Stimulated activated CD8-positive, alpha-beta memory T cell treated with anti-CD3 and anti-CD28 coated beads, Interleukin-15, amount 100 ng/mL, for 24 hours (primary cell): ENCODE measurements at regions not wholly inside any gene's neighbourhood (a gene's known extent, or its start where the extent isn't known, plus 50 kb on each side); places are given as distances from the start of the nearest gene placed in this dataset.
"Not testable (repeated sequence)": the region's sequence is repeated elsewhere in the genome, so short reads cannot be mapped to it uniquely, and the experiment has no call there.

Source experiments
- DNase-seq: peaks from one replicate; pipeline ENCODE4 v3.0.0-alpha.2; 2020; ENCODE audit warnings: low read depth

DNA sequence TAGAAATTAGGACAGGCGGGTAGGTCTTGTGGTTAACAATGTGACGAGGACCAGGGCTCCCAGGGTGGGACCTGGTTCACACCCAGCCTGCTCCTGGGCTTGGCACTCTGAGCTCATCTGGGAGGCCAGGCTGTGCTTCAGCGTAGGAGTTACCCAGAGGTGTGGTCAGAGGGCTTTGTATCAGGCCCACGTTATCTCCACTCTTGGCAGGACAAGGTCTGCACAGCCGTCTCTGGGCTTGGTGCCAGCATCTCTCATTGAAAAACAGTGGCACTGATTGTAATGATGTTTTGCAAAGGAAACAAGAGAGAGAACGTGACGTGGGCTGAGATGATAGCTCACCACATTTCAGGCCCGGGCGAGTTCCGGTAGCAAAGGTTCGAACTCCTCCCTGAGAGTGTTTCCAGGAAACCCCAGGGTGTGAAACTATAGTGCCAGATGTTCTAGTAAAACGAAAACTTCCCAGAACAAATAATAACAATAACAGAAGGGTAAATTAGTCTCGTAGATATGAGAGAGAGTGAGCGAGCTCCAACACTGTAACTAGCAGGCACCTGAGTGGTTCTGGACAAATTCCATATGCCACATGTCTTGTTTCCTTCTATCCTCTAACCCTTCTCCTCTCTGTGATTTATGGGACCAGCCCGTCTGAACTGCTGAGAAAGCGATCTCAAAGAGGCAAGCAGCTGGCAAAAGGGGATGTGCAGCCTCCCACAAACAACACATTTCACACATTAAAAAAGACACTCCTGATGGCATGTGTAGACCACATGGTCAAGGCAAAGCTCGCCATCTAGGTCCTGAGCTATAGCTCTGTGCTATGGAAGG is 227.3 kb downstream of the KTN1 start:
- DNase-seq = peak; percentile 10

DNA sequence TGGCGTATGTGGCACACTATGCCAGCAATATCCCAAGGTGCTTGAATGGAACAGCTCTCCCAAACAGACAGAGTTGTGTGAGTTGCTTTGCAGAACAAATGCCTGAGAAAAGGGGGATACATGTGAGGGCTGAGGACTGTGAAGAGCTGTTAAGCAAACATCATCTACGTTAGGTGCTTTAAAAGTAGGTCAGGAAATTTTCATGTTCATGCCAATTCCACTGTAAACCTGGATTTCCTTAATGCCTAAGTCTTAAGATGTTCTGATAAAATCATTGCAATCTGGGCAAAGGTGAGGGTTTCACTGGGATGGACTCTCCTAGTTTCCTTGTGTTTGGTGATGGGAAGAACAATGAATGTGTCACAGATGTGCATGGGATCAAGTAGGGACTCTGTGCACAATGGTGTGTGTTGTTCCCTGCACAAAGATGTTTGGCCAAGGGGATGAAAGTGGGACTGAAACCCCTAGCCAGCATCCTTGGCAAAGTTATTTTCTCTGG is 227.9 kb downstream of the KTN1 start:
- DNase-seq = no peak

DNA sequence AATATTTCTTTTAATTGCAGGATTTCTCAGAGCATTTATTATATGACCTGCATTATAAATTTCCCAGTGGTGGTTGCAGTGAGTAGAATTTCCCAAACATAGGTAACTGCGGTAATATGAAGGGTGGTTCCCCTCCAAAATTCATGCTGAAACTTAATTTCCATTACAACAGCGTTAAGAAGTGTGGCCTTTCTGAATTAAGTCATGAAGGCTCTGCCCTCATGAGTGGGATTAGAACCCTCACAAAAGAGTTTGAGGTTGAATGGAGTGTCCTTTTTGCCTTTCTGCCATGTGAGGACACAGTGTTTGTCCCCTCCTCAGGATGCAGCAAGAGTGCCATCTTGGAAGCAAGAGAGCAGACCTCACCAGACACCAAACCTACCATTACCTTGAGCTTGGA is 233.6 kb downstream of the KTN1 start:
- no peak for DNase-seq

DNA sequence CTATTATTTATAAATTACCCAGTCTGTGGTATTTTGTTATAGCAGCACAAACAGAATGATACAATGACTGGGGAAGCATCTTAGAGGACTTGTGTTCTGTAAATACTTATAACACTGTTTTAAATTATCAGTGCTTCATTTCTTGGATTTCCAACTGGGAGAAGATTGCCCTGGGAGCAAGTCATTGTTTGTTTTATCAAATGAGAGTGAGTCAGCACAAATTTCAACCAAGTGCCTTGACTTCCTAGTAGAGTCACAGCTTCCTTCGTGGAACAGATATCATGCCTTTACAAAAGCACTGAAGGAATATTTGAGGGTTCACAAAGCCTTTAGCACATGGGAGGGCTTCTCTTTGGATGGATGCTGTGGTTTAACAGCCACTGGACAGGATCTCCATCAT is 234.1 kb downstream of the KTN1 start:
- DNase-seq = no peak

DNA sequence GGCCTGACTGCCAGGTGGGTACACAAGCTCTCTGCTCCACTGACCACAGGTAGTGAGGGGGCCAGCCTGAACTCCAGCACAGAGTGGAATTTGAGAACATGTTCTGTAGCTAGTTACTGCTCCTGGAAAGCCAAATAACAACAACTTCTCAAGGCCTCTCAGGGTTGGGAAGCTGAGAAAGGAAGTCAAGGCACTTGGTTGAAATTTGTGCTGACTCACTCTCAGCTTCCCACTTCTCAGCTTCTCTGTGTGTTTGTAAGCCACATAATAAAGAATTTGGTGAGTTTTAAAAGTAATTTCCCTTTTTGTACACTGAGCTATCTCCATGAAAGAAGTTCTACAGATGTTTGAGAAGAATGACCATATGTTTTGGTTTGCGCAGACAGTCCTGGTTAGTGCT is 234.9 kb downstream of the KTN1 start:
- no peak for DNase-seq

DNA sequence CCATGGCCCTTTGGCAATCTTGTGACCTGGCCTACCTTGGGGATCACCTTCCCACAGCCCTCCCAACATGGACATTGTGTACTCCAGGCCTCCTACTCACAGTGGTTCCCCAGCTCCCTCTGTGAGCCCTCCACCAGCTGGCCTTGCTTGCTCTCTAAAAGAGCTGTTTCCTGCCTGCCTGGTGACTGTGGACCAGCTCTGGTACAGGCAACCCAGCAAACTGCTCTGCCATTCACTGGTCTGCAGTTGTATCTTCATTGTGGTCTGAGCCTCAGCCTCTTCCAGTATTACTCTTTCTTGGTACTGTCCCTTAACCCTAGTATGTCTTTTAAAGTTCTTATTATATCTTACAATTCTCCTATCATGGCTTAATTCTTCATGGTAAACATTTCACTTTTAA is 236.2 kb downstream of the KTN1 start:
- DNase-seq = no peak

DNA sequence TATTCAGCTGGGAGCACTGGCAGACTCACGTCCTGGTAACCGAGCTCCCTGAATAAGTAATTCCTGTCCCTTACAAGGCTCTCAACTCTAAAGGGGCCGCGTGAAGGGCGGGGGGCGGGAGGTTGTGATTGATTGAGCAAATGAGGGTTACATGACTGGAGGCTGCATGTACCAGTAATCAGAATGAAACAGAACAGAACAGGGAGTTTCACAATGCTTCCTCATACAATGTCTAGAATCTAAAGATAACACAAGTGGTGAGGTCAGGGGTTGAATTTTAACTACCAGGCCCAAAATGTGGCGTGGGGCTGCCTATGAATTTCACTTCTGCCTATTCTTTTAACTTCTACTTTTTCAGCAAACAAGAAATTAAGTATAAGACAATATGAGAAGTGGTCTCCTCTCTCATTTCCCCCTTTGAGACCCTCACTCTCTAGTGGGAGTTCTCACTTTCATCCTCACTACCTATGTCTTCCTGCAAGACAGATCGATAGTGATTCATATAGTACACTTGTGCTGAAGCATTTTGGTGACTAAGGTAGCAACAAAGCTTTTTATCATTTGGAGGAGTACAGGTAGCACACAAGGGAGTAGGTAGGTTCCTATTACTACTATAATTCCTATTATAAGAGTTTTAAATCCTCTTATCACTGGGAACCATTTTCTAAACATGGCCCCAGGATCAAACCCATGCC is 239.8 kb downstream of the KTN1 start:
- no peak for DNase-seq

DNA sequence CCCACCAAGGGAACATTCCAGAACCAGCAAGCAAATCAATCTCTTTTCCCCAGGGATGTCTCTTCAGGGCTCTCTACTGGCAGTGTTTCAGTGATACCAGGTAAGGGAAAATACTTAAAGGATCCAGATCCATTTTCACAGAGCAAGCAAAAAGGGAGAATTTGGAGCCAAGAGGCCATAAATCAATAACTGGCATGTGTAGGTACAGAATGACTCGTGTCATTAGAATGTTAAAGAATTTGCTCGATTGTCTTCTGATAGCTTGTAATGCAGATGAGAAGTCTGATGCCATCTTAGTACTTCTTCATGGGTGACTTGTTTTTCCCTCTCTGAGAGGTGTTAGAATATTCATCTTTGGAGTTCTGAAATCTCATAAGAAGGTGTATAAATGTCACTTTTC is 242.9 kb downstream of the KTN1 start:
- no peak for DNase-seq

DNA sequence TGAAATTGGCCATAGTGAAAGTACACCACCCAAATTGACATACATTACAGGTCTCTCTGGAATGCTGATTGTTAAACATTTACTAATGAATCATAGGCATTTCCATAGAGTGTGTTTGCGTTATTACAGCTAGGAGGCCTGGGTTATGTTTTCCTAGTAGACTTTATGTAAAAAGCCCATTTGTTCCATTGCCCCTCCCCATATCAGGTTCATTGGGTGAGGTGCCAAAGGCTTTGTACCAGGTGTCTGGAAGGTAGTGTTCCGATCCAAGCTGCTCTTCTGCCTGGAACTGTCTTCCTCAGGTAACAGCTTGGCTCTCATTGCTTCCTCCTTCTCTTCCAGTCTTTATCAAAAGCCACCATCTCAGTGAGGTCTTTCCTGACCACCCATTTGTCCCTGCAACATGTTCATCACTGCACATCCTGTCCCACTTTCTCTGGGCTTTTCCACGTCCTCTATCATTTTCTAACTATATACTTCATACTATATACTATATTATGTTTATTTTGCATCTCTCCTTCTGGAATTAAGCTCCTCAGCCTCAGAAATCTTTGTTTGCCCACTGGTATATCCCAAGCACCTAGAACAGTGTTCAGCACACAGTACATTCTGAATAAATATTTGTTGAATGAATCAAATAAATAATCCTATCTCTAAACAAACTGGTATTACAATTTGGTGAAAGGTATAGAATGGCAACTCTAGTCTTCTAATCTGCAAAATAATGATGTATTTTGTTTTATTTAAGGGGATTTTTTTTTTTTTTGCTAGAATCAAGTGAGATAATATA is 252.3 kb downstream of the KTN1 start:
- DNase-seq = no peak

DNA sequence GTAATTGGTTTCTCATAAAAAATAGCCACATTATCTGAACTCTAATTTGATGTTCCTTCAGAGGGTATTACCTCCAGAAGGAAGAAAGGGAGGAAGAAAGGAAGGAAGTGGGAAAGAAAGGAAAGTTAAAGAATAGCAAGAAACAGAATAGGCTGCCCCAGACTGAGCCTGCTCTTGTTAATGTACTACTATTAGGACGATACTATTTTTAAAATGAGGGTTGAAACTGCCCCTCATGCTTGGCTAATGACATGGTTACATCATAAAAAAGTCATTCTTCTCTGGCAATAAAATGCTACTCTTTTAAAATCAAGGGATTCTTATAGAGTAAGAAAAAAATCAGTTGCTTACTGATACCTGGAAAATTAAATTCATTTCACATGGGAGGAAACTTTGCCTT is 253.0 kb downstream of the KTN1 start:
- no peak for DNase-seq

DNA sequence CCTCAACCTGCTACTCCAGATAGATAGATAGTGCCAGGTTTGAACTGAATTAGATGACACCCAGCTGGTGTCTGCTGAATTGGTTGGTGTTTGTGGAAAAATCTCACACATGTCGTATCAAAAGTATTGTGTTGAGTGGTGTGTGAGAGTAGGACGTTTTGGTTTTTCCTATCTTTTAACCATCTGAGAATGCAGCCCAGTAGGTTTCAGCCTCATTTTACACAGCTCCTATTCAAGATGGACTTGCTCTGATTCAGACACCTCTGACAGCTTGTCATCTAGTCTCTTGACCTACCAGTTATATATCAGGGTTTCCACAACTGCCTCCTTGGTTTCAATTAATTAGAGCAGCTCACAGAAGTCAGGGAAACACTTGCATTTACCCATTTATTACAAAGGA is 254.4 kb downstream of the KTN1 start:
- no peak for DNase-seq

DNA sequence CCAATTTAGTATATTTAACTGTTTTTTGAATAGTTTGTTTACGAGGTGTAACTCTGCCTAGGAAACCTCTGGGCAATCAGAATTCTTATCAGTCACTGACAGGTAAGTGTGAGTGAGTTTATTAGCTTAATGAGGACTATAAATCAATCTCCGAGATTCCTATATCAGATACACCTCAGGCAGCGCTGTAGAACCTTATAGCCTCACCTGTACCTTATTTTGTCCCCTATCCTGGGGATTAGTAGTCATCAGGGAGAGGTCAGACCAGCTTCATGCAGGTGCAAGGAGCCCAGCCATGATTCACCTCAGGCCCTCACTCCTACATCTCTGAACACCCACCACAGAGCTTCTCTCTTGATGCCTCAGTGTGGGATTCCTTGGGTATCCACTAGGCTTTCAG is 256.0 kb downstream of the KTN1 start:
- DNase-seq = no peak

DNA sequence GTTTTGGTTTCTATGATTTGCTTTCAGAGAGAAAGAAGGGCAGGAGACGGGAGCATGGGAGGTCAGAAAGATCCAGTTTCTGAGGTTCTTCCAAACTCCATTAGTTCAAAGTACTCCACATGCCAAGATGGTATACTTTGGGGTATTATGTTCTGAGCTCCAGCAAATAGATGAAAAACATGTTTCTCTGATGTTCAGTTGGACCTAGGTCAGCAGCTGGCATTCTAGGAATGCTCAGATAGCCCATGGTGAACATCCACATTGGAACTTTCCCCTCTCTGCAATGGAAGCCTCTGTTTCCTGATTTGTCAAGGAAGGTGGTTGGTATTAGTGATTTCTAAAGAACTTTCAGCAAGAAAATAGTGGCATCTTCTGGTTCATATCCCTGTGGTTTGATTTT is 257.5 kb downstream of the KTN1 start:
- DNase-seq = no peak

DNA sequence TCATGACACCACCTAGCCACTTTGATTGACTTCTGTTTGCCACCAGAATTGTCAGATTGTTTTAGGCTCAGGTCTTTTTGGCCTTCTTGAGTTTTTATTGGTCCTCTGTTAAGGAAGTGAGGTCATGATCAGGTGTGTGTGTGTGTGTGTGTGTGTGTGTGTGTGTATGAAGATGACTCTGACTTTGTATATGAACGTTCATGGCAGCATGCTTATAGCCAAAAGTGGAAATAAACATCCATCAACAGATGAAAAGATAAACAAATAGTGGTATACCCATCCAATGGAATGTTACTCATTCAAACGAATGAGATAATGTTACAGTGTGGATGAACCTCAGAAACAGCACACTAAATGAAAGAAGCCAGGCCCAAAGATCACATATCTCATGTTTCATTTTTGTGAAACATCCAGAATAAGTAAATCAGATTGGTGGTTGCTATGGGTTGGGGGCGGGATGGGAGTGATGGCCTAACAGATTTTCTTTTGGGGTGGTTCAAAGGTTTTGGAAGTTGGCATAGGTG is 258.6 kb downstream of the KTN1 start:
- no peak for DNase-seq

DNA sequence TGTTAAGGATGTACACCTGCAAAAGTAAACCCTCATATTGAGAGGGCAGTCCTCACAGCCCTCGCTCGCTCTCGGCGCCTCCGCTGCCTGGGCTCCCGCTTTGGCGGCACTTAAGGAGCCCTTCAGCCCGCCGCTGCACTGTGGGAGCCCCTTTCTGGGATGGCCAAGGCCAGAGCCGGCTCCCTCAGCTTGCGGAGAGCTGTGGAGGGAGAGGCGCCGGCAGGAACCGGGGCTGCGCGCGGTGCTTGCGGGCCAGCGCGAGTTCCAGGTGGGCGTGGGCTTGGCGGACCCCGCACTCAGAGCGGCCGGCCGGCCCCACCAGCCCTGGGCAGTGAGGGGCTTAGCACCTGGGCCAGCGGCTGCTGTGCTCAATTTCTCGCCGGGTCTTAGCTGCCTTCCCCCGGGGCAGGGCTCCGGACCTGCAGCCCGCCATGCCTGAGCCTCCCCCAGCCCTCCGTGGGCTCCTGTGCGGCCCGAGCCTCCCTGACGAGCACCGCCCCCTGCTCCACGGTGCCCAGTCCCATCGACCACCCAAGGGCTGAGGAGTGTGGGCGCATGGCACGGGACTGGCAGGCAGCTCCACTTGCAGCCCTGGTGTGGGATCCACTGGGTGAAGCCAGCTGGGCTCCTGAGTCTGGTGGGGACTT is 259.4 kb downstream of the KTN1 start:
- DNase-seq = not testable (repeated sequence)

DNA sequence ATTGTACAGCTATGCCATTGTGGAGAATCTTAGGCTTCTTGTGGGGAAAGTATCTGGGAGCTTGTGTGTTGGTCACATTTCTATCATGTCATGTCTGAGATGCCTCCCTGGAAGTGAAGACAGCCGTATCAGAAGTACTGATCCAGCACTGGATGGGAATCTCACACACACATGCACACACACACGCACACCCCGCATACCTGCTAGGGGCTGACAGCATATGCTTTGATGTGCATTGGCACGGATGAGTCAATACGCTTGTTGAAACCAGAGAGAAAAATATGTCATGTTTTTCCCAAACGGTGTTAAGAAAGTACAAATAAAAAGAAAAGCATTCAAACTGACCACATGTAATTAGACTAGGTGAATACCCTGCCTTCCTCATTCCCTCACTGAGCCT is 260.8 kb downstream of the KTN1 start:
- no peak for DNase-seq

DNA sequence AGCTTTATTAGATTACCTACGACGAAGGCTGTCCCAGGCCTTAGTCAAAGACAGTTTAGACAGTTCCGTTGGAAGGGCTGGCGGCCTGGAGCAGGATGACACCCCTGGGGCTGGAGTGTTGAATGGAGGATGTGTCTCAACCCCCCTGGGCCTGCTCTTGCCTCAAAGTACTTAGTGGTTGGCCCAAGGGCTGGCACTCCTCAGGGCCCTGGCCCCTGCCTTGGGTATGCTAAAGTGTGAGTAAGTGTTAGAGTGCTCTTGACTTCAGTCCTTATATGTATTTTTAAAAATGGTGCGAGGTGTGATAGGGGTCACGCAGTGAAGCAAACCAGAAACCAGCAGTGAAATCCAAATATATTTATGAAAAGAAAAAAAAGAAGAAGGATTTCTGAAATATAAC is 261.6 kb downstream of the KTN1 start:
- no peak for DNase-seq

DNA sequence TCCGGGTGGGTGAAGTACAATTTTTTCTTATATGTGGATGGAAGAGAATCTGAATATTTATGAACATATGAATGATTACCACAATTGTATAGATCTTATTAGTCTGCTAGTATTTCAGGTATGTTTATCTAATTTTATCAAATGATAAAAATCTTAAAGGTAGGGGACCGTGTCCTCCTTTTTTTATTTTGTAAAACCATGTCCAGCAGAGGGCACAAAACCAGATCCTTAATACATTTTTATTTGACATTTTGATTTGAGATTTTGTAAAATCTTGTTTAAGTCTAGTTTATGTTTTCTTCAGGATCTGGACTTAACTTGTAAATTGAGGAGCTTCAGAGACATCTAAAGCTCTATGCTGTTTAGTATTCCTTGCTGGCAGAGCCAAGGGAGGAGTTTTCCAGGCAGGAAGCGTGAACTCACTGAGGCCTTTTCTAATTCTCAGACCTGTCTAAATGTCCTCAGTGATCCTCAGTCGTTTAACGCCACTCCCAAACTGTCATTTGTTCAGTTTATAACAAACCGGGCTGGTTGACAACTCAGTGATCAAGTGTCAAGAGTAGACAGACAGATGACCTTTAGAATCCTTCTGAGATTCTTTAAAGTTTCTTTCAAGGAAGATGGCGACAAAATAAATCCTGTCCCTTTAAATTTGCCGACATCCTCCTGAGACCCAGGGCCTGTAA is 263.9 kb downstream of the KTN1 start:
- no peak for DNase-seq

DNA sequence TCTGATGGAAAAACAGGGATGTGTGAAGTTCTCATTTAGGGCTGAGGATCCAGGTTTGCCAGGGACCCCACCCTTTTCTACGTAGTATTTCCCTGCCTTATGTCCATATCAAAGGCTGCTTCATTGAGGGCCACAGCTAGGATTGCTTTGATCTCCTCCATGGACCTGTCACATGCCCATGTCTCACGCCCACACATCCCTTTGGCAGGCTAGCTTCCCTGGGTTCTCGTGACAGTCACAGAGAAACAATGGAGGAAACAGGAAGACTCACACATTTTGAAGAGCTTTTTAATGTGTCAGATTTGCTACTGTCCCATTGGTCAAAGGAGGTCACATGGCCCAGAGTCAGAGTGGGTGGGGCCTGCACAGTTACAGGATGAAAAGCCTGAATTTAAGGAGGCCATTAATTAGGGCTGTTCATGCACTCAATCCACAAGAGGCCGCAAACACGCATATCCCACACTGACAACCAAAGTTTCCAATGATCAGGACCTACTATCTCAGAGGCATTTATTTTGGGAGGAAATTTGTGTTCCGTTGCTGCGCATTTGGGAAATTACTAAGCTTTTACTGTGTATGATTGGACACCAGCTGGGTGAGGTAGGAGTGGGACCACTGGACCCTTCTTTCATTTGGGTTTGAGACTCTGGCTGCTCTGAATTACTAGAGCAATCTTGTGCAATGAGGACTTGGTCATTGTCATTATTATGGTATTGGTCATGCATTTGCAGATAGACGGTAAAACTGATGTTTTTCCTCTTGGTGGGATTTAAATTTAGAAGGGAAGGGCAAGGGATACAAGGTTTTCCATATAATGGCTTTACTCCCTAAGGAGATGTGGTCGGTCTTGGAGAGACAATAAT is 266.2 kb downstream of the KTN1 start:
- DNase-seq = no peak

DNA sequence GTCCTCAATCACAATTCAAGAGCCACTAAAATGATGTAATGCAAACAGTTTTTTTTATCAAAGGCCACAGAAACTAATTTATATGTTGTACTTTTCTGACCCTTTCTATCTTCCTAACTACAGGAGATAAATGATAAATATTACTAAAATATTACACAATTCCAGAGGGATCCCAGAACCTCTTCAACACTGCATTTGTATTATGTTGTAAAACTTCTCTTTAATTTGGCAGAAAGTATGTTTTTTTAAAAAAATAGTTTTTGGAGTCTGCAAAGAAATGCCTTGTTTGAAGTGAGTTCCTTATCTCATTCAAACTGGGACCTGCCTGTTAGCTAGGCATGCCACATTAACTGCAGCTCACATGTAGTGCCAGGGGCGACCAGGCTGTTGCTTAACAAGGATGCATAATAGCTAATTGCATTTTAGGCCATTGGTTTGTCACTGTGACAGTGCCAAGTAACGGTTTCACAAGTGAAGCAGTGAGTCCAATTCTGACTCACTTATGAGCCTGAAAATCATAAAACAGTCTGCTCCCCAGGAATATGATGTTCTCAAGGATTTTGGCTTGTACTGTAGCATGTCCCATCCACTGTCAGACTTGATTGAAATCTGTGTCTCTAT is 266.9 kb downstream of the KTN1 start:
- no peak for DNase-seq
